ENCODE measurements at regions not wholly inside any gene's neighbourhood (a gene's known extent, or its start where the extent isn't known, plus 50 kb on each side); places are given as distances from the start of the nearest gene placed in this dataset.

GRCh38 chrX:144683247-144683646, 564.1 kb upstream of the SPANXN1 start:
- no peak overlapping the region for H3K56ac ChIP-seq (ENCODE audit: insufficient read length, low read depth, low read length)
- no peak overlapping the region for H2BK5ac ChIP-seq (ENCODE audit: insufficient read length, low read length)
- H3K4me1 Mint-ChIP-seq, result peaks cover 0 to 4% of the 10 kb centered on the region in 2 experiments; a peak in 2 of 4 replicates
- no peak overlapping the region for H2BK15ac ChIP-seq (ENCODE audit: low read depth, low read length)
- H3K18ac ChIP-seq (ENCODE audit: insufficient read length, low read depth, low read length), result no peak overlapping the region
- H3K23me2 ChIP-seq (ENCODE audit: insufficient read length, low read depth, low read length, poor library complexity, severe bottlenecking), result no peaks in the 10 kb centered on the region
- H3K79me2 ChIP-seq (ENCODE audit: insufficient read depth, low read length), result no peaks in the 10 kb centered on the region
- H2BK20ac ChIP-seq (ENCODE audit: low read depth, low read length, poor library complexity, severe bottlenecking), result no peak overlapping the region
- no peak overlapping the region for H3K23ac ChIP-seq (ENCODE audit: insufficient read length, low read depth, low read length)
- H2BK12ac ChIP-seq (ENCODE audit: insufficient read length, low read depth, low read length), result no peak overlapping the region
- DNase-seq, result no peak
- H3K27me3 Mint-ChIP-seq (ENCODE audit: low read depth), result no peaks in the 10 kb centered on the region
- no peaks in the 10 kb centered on the region for H3K4me1 ChIP-seq (ENCODE audit: insufficient read depth, low read length)
- H2AFZ ChIP-seq (ENCODE audit: low read length), result no peak overlapping the region
- no peak for TF ChIP-seq CTCF (conservative IDR thresholded peaks at IDR 0.05)
- H3K27ac ChIP-seq (ENCODE audit: insufficient read length, low read depth, low read length), result no peak overlapping the region
- no peaks in the 10 kb centered on the region for H3K27me3 ChIP-seq (ENCODE audit: insufficient read depth, low read length)
- no peak overlapping the region for H4K91ac ChIP-seq (ENCODE audit: insufficient read length, low read depth, low read length)
- no peak overlapping the region for H4K5ac ChIP-seq (ENCODE audit: insufficient read length, low read depth, low read length)
- no peak overlapping the region for H3K9ac ChIP-seq (ENCODE audit: extremely low read depth, insufficient read length, low read length)
- WGBS (ENCODE audit: extremely low coverage, insufficient read length, low lambda C conversion rate), result no CpG with 5 or more reads among the region's 4 CpGs
- no peak overlapping the region for H2AK5ac ChIP-seq (ENCODE audit: insufficient read length, low read length)
- H2BK120ac ChIP-seq (ENCODE audit: low read depth, low read length, poor library complexity, severe bottlenecking), result no peak overlapping the region
- H3K14ac ChIP-seq (ENCODE audit: insufficient read depth, low read length), result no peak overlapping the region
- H3K4me3 Mint-ChIP-seq, result no peak overlapping the region
- no peak overlapping the region for H3K4me2 ChIP-seq (ENCODE audit: insufficient read depth, insufficient read length, low read length)
- peaks cover 12% of the 10 kb centered on the region for H3K9me3 ChIP-seq (ENCODE audit: control insufficient read depth, low read depth, low read length)
- peaks cover 49 to 54% of the 10 kb centered on the region in 2 experiments for H3K9me3 Mint-ChIP-seq
- no peak overlapping the region for H3K4ac ChIP-seq (ENCODE audit: low read depth, low read length)
- H3K27ac Mint-ChIP-seq, result no peak overlapping the region
- H3K79me1 ChIP-seq (ENCODE audit: insufficient read depth, low read depth, low read length, poor library complexity, severe bottlenecking), result no peaks in the 10 kb centered on the region
- no peak overlapping the region for H4K8ac ChIP-seq (replicated peaks; ENCODE audit: insufficient read length, low read depth, low read length)
- no peaks in the 10 kb centered on the region; a peak in 2 of 7 replicates for H3K36me3 Mint-ChIP-seq (ENCODE audit: insufficient read depth in 1 of 3, low read depth in 3 of 3)
- H3T11ph ChIP-seq (ENCODE audit: low read length), result no peak overlapping the region
- no peaks in the 10 kb centered on the region for H4K20me1 ChIP-seq (ENCODE audit: control insufficient read depth, insufficient read depth, insufficient read length)

All from H9 (cell line).